OCI-M1 (cell line): ENCODE measurements at regions not wholly inside any gene's neighbourhood (a gene's known extent, or its start where the extent isn't known, plus 50 kb on each side); places are given as distances from the start of the nearest gene placed in this dataset.

Experiments
- DNase-seq: peaks from one replicate; lab custom pipeline; 2025; lab: John Stamatoyannopoulos, UW

DNA sequence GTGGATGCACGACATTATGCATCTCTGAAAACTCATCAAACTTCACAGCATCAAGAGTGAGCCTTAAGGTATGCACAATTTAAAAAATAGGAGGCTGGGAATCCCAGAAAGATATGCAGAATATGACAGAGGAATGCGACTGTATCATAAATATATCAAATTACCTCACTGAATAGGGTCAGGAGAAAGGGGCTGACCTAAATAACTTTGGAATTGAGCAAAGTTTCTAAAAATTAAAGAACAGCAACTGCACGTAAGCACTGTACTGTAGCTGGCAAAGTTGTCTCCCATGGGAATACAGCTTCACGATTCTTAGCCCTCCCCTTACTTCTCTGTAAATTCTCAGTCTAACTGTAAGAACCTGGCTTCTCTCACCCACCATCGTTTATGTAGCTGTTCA is 397.4 kb upstream of the ZFP42 start:
- no peak for DNase-seq

DNA sequence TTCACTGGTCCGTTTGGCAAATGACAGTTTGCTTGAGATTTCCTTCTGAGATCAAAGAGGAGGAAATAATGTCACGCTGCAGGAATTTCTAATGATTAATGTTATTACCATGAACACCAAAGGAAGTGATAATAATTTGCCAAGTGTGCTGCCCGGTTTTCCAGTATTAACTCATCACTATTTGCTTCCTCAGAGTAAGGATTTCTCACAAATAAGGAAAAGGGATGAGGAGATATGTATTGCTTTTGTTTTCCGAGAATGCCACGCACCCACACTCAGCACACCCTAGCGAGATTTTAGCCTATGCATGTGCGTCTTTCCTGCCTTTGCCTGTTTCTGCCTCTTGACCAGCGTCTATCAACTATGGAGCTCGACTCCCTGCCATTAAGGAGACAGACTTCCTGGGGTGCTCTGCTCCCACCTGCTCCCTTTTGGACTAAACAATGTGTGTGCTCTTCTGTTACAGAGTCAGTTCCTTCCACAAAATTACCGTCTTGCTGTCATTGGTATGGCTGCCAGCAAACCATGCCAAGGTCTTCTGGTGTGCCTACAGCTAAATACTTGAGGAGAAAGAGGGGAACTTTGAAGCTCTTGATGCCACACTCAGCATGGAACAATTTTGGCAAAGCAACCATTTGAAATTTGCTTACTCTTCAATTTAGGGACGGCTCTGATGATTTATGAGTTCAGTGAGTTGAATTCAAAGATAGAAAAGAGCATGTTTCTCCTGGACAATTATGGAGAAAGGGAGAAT is 393.1 kb upstream of the ZFP42 start:
- DNase-seq, result no peak

DNA sequence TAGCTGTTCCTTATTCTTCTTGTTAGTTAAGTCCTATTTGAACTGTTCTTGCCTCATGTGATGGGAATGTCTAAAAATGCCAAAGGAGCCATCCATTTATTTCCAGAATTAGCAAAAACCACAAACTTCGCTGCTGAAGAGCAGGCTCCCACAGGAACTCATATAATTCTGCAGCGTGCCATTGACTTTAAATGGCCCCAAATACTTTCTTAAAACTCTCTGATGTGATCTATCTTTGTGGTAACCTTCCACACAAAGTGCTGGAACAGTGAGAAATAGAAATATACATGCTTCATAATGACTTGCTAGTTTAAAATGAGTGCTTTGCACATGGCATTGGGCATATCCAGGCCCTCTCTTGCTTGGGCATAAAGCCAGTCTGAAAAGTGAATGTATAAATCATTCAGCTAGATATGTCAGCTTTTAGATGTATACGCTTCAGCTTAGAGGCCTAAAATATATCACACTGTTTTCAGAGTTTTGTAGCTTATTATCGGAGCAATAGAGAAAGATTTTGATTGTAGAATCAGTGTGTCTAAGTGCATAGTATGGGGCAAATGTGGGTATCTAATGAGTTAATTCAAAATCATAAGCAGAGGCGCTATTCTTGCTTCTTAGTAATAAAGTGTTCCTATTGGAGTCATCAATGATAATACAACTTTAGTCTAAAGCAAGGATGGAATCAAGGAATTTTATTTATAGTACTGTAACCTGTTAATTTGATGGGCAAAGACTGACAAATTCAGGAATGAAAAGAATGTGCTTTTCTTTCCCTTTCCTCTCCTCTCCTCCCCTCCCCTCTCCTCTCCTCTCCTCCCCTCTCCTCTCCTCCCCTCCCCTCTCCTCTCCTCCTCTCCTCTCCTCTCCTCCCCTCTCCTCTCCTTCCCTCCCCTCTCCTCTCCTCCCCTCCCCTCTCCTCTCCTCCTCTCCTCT is 392.2 kb upstream of the ZFP42 start:
- no peak for DNase-seq

DNA sequence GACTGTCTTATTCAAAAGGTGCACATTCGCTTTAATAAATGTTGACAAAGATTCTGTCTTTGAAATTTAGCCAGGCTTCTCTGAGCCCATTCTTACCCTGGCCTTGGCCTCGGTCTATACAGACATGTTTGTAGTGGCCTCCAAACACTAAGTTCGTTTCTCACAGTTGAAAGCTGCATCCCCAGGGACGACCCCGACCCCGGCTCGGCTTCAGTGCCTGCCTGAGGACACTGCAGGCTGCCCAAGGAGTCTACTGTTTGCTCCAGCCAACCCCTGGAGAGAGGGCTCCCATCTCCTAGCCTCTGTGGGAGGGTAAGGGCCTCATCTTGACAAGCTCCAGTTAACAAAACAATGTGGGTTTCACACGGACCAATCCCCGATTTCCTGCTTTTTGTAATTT is 390.6 kb upstream of the ZFP42 start:
- DNase-seq, result no peak

DNA sequence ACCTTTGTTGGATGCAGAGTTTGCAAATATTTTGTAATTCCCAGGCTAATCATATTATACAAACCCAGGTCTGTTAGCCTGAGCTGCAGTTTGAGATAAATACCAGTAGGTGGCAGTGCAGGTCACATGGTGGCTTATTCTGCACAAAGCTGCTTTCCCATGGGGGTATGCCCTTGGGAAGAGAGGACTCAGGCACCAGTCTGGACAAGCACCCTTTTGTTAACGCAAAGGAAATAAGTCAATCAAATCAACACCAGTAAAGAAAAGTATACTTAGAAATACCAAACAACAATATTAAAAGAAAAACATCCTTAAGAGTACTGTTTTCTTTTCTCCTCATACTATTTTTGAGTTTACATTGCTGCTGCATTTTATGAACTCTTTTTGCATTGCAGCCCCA is 389.0 kb upstream of the ZFP42 start:
- peak; percentile 79 for DNase-seq

DNA sequence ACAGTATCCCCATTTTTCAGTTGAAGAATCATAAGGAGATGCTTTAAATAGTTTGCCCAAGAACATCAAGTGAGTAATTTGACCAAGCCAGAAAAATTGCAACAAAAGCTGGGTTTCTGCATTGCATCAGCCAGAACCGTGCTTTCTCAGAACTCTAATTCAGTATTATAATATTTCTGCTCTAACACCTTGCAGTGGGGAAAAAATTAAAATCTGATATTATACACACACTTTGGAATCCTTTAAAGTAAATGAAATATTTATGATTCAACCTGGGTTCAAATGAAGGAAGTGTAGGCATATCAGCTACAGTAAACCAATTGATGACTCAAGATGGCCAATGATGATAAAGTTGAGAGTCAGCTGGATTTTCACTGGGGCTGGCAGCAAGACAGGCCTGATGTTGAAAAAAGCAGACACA is 387.6 kb upstream of the ZFP42 start:
- DNase-seq, result peak; percentile 40

DNA sequence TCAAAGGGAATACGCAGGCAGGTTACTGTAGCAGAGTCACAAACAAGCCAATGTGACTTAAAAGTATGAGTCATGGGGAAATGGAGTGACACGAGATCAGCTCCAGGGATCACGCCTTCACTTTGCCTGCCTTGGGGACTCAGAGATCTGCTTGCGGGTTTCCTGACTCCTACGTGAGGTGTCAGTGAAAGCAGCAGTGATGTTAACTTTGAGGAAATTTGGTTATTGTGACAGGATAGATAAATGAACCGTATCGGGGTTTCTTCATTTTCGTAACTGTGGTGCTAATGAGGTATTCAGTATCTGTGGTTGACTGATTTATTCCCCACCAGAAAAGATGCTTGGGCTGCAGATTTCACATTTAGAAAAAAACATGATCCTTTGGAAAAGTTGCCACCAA is 383.3 kb upstream of the ZFP42 start:
- peak; percentile 24 for DNase-seq

DNA sequence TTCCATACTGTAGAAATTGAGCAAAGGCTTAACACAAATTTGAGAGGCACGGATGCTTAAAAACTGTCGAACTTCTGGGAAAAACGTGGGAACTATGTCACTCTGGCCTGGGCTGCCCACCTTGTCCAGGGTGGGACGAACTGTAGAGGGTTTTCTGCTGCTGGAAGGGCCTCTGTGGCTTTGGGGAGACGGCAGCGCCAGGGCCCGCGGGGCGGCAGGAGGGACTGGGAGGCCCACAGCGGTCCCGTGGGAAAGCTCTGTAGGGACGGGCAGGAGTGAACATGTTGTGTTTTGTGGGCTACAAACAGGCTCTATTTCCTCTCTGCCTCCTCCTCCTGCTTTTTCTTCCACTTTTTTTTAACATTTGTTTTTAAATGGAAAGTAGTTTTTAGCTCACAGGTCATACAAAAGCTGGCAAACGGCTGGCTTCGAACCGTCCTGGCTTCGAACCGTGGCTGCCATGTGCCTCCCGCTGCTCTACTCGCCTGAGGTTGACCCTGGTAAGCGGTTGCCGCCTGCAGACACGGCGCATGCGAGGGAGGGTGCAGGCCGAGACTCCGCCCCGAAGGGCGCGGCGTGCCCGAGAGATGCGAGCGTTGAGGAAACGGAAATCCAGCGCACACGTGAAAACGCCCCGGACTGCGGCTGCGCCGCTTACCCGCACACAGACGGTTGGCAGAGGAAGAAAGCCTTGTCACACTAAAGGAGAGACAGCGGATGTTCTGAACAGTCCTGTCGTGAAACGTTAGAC is 382.3 kb upstream of the ZFP42 start:
- DNase-seq, result no peak

DNA sequence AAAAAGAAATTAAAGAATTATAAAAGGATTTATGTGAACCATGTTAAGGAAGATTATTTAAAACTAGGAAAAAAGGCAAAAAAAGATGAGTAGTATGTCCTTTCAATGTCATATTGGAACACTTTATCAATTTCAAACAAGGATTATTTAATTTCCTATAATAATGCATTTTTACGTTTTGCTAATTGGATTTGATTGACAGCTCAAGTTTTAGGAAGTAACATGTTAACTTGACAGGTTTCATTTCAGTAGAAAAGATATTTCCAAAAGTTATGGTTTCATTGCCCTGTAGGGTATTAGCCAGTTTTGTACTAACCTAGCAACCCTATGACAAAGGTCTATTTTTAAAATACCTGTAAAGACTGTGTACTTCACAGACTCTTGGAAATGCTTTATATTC is 379.6 kb upstream of the ZFP42 start:
- DNase-seq, result peak; percentile 41

DNA sequence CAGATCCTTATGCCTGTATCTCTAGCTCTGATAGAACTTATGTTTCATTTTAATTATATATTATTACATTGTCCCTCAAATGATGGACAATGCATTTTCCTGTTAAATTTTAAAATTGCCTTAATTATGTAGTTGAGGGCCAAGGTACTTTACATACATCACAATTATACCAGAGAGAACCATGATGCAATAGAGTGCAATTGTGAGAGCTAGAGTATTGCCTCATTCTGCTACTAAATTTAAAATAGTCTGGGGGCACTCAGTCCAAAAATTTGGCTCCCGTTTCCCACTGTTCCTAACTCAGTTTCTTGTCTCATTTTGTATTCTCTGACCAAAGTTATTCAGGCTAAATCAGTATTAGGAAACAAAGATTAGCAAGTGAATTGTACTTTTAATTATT is 378.5 kb upstream of the ZFP42 start:
- peak; percentile 86 for DNase-seq

DNA sequence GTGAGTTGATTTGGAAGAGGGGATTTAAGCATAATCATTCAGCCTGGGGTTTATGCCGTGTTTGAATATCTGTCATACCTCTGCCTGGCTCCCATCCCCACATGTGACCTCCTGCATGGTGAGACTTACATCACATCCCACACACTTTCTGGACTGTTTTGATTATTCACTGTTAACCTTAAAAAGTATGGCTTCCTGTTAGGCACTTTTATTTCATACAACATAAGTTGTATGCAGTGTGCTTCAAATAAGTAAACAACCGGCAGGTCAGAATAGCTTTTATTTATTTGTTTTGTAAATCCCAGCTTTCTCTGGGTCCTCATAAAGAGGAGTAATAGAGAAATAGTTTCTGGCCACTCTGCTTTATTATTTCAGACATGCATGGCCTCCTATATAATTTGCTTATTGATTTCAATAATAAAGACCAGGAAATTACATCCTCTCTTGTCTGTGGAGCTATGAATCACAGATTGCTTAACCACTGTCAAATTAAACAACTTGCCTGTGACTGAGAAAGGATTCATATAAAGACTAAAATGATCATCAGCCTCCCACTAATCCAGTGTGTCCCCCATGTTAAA is 376.8 kb upstream of the ZFP42 start:
- peak; percentile 23 for DNase-seq

DNA sequence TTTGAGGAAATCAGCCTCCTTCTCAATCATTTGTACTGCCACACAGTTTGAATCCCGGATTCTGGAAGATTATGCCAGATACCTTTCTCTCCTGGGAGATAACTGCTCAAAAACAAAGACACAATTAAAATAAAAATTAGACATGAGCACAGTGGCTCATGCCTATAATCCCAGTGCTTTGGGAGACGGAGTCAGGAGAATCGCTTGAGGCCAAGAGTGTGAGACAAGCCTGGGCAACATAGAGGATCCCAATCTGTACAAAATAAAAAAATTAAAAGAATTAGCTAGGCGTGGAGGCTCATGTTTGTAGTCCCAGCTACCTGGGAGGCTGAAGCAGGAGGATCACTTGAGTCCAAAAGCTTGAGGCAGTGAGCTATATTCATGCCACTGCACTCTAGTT is 376.3 kb upstream of the ZFP42 start:
- no peak for DNase-seq

DNA sequence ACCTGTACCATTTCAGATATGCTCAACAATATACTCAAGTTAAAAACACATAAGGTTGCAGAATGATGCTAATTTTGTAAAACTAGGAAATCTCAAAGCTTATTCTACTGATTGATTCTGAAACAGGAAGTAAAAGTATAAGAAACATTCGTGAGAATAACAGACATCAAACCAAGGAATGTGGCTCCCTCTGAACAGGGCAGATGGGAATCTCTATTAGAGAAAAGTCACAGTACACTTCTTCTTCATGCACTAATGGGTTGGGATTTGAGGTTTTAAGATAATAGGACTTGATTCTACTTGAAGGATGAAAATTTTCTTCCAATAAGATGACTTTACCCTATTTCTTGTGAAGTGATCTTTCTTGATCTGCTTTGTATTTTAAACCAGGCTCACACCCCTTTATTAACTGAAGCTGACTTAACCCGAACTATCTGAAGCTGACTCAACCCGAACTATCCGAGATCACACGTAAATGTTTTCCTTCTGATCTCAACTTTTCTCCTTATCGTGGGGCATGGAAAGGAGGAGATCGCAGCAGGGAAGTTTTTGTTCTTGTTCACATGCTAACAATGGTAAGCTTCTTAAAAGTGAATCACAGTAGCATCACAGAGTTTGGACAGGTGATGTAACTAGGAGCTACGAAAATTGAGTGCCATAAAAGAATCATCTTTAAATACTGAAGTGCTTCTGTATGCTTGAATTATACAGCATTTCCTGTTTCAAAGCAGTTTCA is 363.1 kb upstream of the ZFP42 start:
- DNase-seq, result no peak

DNA sequence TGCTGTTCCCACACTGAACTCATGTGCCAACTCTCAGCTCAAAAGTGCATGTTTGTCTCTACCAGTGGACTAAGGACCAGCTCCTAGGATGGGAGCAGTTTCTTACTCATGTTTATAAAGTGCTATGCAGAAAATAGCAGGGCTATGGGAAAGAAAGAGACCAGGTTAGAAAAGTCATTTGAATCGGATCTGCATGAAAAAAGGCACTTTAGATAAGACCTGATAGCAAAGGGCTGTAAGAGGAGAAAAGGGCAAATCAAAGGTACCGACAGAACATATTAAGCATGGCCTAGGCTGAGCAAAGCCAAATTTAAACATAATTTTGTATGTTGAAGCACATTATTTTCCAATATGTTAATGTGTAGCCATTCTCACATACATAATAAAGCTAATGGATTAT is 362.3 kb upstream of the ZFP42 start:
- DNase-seq, result no peak

DNA sequence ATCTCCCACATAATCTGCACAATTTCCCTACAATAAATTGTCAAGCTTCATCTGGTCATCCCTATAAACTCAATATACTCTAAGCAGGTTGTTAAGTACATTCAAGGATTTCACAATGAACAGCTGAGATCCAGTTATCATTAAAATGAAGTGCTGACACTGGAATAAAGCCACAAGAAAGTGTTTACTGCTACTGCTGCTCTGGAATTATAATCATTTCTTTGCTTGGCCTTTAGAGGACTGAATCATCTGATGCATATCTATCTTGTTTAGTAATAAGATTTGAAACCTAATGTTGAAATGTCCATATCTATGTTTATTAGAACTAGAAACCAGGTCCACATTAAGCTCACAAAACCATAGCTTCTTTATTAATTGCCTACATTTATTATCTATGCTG is 338.6 kb upstream of the ZFP42 start:
- DNase-seq, result no peak

DNA sequence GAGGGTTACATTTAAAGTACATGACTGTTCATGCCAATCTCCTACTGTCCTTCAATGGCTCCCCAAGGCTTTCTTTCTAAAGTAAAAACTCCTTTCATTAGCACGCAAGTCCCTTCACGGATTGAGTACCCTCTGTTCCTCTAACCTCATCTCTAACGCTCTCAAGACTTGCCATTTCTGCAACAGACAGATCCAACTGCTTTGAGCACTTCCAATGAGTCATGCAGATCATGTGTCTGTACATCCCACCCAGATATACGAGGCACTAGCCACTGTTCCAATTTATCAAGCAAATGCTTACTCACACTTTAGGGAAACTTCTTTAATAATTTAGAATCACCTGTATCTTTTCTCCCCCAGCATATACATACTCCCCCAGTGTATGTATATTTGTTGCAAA is 332.5 kb upstream of the ZFP42 start:
- DNase-seq, result no peak

DNA sequence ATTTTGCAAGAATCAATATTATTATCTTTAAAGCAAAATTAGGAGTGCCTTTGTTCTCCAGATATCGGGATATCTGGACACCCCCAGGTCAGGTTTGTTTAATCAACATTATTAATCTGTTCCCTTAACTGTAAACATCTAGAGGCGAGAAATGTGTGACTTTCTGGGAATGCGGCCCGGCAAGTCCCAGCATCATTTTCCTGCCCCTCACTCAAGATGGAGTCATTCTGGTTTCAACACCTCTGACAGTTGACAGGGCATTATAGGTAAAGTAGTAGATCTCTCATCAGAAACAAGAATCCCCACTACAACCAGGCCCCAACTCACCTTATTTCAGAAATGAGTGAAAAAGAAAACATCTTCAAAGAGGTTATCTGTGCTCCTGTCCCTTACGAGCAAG is 331.6 kb upstream of the ZFP42 start:
- DNase-seq, result no peak

DNA sequence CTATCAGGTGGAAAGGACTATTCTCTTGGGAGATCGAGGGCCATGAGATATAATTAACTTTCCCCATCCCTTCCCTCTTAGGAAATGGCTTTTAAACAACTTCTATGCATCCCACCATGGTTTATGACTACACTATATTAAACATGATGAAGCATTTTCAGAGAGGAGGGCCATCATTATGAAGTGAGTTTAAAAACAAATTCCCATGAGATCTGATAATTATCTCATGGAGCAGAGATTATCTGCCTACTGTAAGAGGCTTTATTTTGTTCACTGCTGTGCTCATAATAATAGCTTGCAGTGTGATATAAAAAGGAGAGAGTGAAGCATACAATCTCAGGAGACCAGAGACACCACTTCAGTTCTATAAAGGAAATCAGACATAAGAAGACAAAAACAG is 330.5 kb upstream of the ZFP42 start:
- DNase-seq, result no peak

DNA sequence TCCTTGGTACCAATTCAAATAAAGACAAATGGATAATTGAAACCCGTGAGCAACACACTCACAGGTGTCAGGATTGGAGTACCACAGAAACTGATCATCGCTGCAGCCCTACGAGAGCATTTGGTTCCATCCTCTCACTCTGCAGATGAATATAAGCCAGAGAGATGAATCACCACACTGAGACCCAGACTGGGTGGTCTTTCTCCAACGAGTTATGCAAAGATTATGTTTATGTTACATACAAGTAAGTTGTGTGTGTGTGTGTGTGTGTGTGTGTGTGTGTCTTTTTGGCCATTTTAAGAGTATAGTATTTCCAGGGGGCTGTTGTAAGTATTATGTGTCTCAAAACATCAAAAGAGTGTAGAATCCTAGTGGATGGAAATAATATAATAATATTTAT is 329.5 kb upstream of the ZFP42 start:
- no peak for DNase-seq

DNA sequence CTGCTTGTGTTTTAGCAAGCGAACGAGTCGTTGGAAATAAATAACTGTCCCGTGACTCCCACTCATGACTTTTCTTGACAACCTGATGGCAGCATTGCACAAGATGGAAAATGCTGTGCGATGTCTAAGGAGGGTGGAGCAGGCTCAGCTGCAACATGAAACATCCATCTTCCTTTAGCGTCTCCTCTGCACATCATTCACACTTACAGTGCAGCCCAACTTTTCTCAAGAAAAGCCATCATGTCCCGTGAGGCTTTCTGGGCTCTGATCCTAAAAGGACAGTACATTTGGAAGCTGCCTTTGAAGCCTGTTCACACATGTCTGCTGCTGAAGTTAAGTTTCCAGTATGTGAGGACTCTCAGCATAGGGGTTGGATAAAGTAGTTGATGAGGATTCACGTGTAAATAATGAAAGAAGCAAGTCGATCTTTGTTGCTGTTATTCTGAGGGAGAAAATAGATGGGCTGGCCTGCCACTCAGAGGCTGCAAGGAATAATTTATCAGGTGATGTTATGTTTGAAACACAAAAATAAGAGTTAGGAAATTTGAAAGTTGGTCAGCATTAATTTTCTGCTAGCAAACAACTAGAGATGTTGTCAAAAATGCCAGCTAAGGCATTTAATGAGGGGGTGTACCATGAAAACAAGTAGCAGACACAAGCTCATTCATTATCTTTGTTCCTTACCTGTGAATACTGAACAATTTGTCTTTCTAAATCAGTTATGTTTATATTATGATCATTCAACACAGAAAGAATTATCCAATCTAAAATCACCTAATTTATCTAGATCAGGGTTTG is 328.7 kb upstream of the ZFP42 start:
- peak; percentile 25 for DNase-seq
